ENCODE measurements at regions not wholly inside any gene's neighbourhood (a gene's known extent, or its start where the extent isn't known, plus 50 kb on each side); places are given as distances from the start of the nearest gene placed in this dataset.

DNA sequence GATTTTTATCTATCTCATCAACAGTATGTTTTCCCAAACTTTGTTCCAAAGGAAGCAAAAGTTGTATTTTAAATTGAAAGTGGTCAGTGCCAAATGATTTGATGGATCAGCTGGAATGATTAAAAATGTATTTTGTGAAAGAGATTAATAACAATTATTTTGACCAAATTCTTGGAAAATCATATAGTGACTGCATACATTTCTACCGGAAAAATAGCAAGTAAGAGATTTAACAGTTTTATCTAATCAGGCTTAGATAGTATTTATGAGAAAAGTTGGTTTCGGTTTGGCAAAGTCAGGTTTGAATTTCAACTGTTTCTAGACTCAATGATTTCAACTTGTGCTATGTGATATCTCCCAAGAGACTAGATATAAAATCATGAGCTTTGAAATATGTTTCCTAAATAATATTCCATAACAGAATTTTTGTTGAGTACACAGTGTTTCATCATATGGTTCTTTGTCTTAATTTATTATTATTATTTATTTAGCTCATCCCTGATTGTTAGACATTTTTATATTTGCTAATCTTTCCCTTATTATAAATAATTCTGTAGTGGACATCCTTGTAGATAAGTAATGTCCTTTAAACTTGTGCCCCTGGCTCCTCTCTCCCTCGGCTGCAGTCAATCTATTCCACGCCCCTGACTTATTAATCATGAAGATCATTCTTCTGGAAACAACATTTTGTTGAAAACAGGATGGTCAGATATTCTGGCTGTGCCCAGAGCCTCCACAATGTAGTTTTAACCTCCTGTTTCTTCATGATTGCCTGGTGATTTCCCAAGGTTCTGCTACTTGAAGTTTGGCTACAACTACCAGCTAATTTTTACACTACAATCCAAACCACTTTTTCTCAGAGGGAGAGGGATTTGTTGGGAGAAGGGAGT lies 520.7 kb upstream of the TCF4 start:
- no peak overlapping the region for H2AFZ ChIP-seq (ENCODE audit: low read length)
- no peaks in the 10 kb centered on the region for H4K20me1 ChIP-seq (ENCODE audit: control insufficient read depth, insufficient read depth, insufficient read length)
- WGBS (ENCODE audit: extremely low coverage, insufficient read length, low lambda C conversion rate) = no CpG with 5 or more reads among the region's 4 CpGs
- H3K9me3 ChIP-seq (ENCODE audit: control insufficient read depth, low read depth, low read length) = peaks cover 5% of the 10 kb centered on the region
- TF ChIP-seq, protein P1, sequence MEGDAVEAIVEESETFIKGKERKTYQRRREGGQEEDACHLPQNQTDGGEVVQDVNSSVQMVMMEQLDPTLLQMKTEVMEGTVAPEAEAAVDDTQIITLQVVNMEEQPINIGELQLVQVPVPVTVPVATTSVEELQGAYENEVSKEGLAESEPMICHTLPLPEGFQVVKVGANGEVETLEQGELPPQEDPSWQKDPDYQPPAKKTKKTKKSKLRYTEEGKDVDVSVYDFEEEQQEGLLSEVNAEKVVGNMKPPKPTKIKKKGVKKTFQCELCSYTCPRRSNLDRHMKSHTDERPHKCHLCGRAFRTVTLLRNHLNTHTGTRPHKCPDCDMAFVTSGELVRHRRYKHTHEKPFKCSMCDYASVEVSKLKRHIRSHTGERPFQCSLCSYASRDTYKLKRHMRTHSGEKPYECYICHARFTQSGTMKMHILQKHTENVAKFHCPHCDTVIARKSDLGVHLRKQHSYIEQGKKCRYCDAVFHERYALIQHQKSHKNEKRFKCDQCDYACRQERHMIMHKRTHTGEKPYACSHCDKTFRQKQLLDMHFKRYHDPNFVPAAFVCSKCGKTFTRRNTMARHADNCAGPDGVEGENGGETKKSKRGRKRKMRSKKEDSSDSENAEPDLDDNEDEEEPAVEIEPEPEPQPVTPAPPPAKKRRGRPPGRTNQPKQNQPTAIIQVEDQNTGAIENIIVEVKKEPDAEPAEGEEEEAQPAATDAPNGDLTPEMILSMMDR (conservative IDR thresholded peaks at IDR 0.05) = no peak
- Mint-ChIP-seq H3K27me3 (ENCODE audit: low read depth) (no peaks in the 10 kb centered on the region), H3K36me3 (ENCODE audit: insufficient read depth in 1 of 3, low read depth in 3 of 3) (peaks cover 4 to 19% (median 8%) of the 10 kb centered on the region in 3 experiments; a peak in 5 of 7 replicates), H3K4me1 (peaks cover 2 to 8% of the 10 kb centered on the region in 2 experiments; a peak in 2 of 4 replicates), H3K9me3 (peaks cover 18% of the 10 kb centered on the region in 2 experiments), H3K27ac (no peak overlapping the region), H3K4me3 (no peak overlapping the region)
- no peak overlapping the region for H2BK5ac ChIP-seq (ENCODE audit: insufficient read length, low read length)
- H3K79me2 ChIP-seq (ENCODE audit: insufficient read depth, low read length) = no peaks in the 10 kb centered on the region
- H3T11ph ChIP-seq (ENCODE audit: low read length) = no peak overlapping the region
- no peaks in the 10 kb centered on the region for H3K79me1 ChIP-seq (ENCODE audit: insufficient read depth, low read depth, low read length, poor library complexity, severe bottlenecking)
- no peak overlapping the region for H2BK12ac ChIP-seq (ENCODE audit: insufficient read length, low read depth, low read length)
- no peak overlapping the region for H3K27ac ChIP-seq (ENCODE audit: insufficient read length, low read depth, low read length)
- H3K23me2 ChIP-seq (ENCODE audit: insufficient read length, low read depth, low read length, poor library complexity, severe bottlenecking) = no peaks in the 10 kb centered on the region
- H2AK5ac ChIP-seq (ENCODE audit: insufficient read length, low read length) = no peak overlapping the region
- H4K8ac ChIP-seq (replicated peaks; ENCODE audit: insufficient read length, low read depth, low read length) = no peak overlapping the region
- H4K91ac ChIP-seq (ENCODE audit: insufficient read length, low read depth, low read length) = no peak overlapping the region
- no peak overlapping the region for H2BK15ac ChIP-seq (ENCODE audit: low read depth, low read length)
- DNase-seq = no peak
- no peak overlapping the region for H3K23ac ChIP-seq (ENCODE audit: insufficient read length, low read depth, low read length)
- H4K5ac ChIP-seq (ENCODE audit: insufficient read length, low read depth, low read length) = no peak overlapping the region
- H3K4ac ChIP-seq (ENCODE audit: low read depth, low read length) = no peak overlapping the region
- no peak overlapping the region for H3K18ac ChIP-seq (ENCODE audit: insufficient read length, low read depth, low read length)
- no peak overlapping the region for H3K9ac ChIP-seq (ENCODE audit: extremely low read depth, insufficient read length, low read length)
- no peak overlapping the region for H3K4me2 ChIP-seq (ENCODE audit: insufficient read depth, insufficient read length, low read length)
- H2BK120ac ChIP-seq (ENCODE audit: low read depth, low read length, poor library complexity, severe bottlenecking) = no peak overlapping the region
- H2BK20ac ChIP-seq (ENCODE audit: low read depth, low read length, poor library complexity, severe bottlenecking) = no peak overlapping the region
- H3K4me1 ChIP-seq (ENCODE audit: insufficient read depth, low read length) = no peaks in the 10 kb centered on the region
- no peaks in the 10 kb centered on the region for H3K27me3 ChIP-seq (ENCODE audit: insufficient read depth, low read length)
- no peak overlapping the region for H3K56ac ChIP-seq (ENCODE audit: insufficient read length, low read depth, low read length)
- no peak overlapping the region for H3K14ac ChIP-seq (ENCODE audit: insufficient read depth, low read length)
